ENCODE measurements at regions not wholly inside any gene's neighbourhood (a gene's known extent, or its start where the extent isn't known, plus 50 kb on each side); places are given as distances from the start of the nearest gene placed in this dataset.

GRCh38 chr14:105847400-105847799, 321.0 kb downstream of the TMEM121 start:
- no peaks in the 10 kb centered on the region for H3K36me3 ChIP-seq (replicated peaks in 1 of 2; ENCODE audit: control insufficient read depth in 1 of 2, insufficient read depth in 2 of 2, low read length in 2 of 2)
- intact Hi-C loops (cut with micrococcal nuclease; ENCODE audit: unreplicated experiment): no loop called here
- no peak overlapping the region for H3K27ac ChIP-seq (ENCODE audit: extremely low read length, insufficient read depth, low read length)
- peaks cover 10 to 58% of the 10 kb centered on the region in 2 experiments; a peak in 4 of 5 replicates for H3K27me3 ChIP-seq (ENCODE audit: control insufficient read depth in 1 of 2, insufficient read depth in 2 of 2, low read length in 2 of 2)
- no peaks in the 10 kb centered on the region for H3K9me3 ChIP-seq (ENCODE audit: low read length)
- no peaks in the 10 kb centered on the region for H4K20me1 ChIP-seq (ENCODE audit: insufficient read depth, low read length)
- BruUV-seq (replicated peaks): no TSS peak
- ChIA-PET CTCF (ENCODE audit: low intra/inter-chr PET ratio, low total read pairs) (no interaction called here), POLR2A (no interaction called here)
- H3K4me1 ChIP-seq (ENCODE audit: insufficient read depth, low read length): no peaks in the 10 kb centered on the region
- no peak overlapping the region for H3K9ac ChIP-seq (ENCODE audit: insufficient read depth, low read depth, low read length)
- H3K79me2 ChIP-seq (ENCODE audit: insufficient read depth, low read length): no peaks in the 10 kb centered on the region
- no peak overlapping the region for H2AFZ ChIP-seq (ENCODE audit: low read length)
- no peak for DNase-seq (ENCODE audit: low spot score)
- no peak for FAIRE-seq
- H3K4me2 ChIP-seq (ENCODE audit: low read depth, low read length): no peak overlapping the region
- H3K4me3 ChIP-seq (replicated peaks in 1 of 3; ENCODE audit: insufficient read depth in 1 of 3, low read depth in 2 of 3, low read length in 3 of 3): no peak overlapping the region
- no peak for ATAC-seq
- TF ChIP-seq KLF6 (CRISPR knock-in tag; IDR thresholded peaks at IDR 0.05): no peak
- no peak for TF ChIP-seq MBD4 (IDR thresholded peaks at IDR 0.05; ENCODE audit: borderline replicate concordance, low read length)
- no peak for TF ChIP-seq ZNF749 (CRISPR knock-in tag; IDR thresholded peaks at IDR 0.05; ENCODE audit: borderline replicate concordance)
- no peak for TF ChIP-seq ZNF317 (CRISPR knock-in tag; IDR thresholded peaks at IDR 0.05)
- TF ChIP-seq KLF12 (CRISPR knock-in tag; IDR thresholded peaks at IDR 0.05; ENCODE audit: borderline replicate concordance): no peak
- TF ChIP-seq ZUFSP (CRISPR knock-in tag; IDR thresholded peaks at IDR 0.05; ENCODE audit: borderline replicate concordance): no peak
- TF ChIP-seq ZNF326 (CRISPR knock-in tag; IDR thresholded peaks at IDR 0.05; ENCODE audit: borderline replicate concordance): no peak
- no peak for TF ChIP-seq HIVEP1 (CRISPR knock-in tag; IDR thresholded peaks at IDR 0.05)
- TF ChIP-seq, protein P1, sequence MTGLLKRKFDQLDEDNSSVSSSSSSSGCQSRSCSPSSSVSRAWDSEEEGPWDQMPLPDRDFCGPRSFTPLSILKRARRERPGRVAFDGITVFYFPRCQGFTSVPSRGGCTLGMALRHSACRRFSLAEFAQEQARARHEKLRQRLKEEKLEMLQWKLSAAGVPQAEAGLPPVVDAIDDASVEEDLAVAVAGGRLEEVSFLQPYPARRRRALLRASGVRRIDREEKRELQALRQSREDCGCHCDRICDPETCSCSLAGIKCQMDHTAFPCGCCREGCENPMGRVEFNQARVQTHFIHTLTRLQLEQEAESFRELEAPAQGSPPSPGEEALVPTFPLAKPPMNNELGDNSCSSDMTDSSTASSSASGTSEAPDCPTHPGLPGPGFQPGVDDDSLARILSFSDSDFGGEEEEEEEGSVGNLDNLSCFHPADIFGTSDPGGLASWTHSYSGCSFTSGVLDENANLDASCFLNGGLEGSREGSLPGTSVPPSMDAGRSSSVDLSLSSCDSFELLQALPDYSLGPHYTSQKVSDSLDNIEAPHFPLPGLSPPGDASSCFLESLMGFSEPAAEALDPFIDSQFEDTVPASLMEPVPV (CRISPR knock-in tag; IDR thresholded peaks at IDR 0.05): no peak
- TF ChIP-seq SUZ12 (IDR thresholded peaks at IDR 0.05; ENCODE audit: low read depth, low read length): no peak
- no peak for TF ChIP-seq ZBTB37 (CRISPR knock-in tag; IDR thresholded peaks at IDR 0.05)
- TF ChIP-seq ZNF430 (CRISPR knock-in tag; IDR thresholded peaks at IDR 0.05): no peak
- under 1% methylated on average over 14 of the region's 14 CpGs for WGBS (ENCODE audit: low lambda C conversion rate)
- in situ Hi-C loops (cut with HindIII; ENCODE audit: extremely low pct_ligation_motif_present, low pct_unique_long_range_greater_than_20kb): no loop called here

Data from HepG2 (cell line).